ENCODE measurements at regions not wholly inside any gene's neighbourhood (a gene's known extent, or its start where the extent isn't known, plus 50 kb on each side); places are given as distances from the start of the nearest gene placed in this dataset.
"Not testable (repeated sequence)": the region's sequence is repeated elsewhere in the genome, so short reads cannot be mapped to it uniquely, and the experiment has no call there.

GRCh38 chr6:167748458-167749379 lies 78.0 kb upstream of the AFDN start:
- no peak for TF ChIP-seq CTCF (IDR thresholded peaks at IDR 0.05)
- Histone ChIP-seq H3K4me3 (no peak overlapping the region), H3K27me3 (no peaks in the 10 kb centered on the region), H3K36me3 (no peaks in the 10 kb centered on the region), H3K27ac (no peak overlapping the region), H3K9me3 (no peaks in the 10 kb centered on the region), H3K4me1 (peaks cover 0 to 4% of the 10 kb centered on the region in 2 donors)
- ATAC-seq (no peak), DNase-seq (peak in 1 of 4 donors; percentile 80)
- intact Hi-C loops (cut with DNase I), result no loop called here

GRCh38 chr6:167750956-167751358 lies 75.8 kb upstream of the AFDN start:
- peak; percentile 97 for ATAC-seq
- Histone ChIP-seq H3K4me3 (no peak overlapping the region), H3K36me3 (no peaks in the 10 kb centered on the region), H3K27ac (peak overlapping the region in 1 of 2 donors; percentile 36), H3K4me1 (peaks cover 0 to 4% of the 10 kb centered on the region in 2 donors), H3K27me3 (no peaks in the 10 kb centered on the region), H3K9me3 (no peaks in the 10 kb centered on the region)
- TF ChIP-seq CTCF (IDR thresholded peaks at IDR 0.05), result no peak
- DNase-seq, result peak in 3 of 4 donors; percentile 83 to 90 (median 84)
- intact Hi-C loops (cut with DNase I), result no loop called here

- Histone ChIP-seq H3K4me1 (peaks cover 0 to 4% of the 10 kb centered on the region in 2 donors), H3K4me3 (no peak overlapping the region), H3K27me3 (no peaks in the 10 kb centered on the region), H3K27ac (peak overlapping the region; percentile 28 to 36), H3K36me3 (no peaks in the 10 kb centered on the region), H3K9me3 (no peaks in the 10 kb centered on the region)
- ATAC-seq (no peak), DNase-seq (no peak)
- intact Hi-C loops (cut with DNase I), result no loop called here
- no peak for TF ChIP-seq CTCF (IDR thresholded peaks at IDR 0.05)
Measured at GRCh38 chr6:167751579-167752115, 75.1 kb upstream of the AFDN start.

- H3K9me3 ChIP-seq; H3K27ac ChIP-seq; ATAC-seq; DNase-seq; H3K36me3 ChIP-seq; H3K27me3 ChIP-seq; H3K4me1 ChIP-seq; H3K4me3 ChIP-seq; intact Hi-C loops (cut with DNase I): not testable (repeated sequence)
Measured at GRCh38 chr6:167753281-167753680, 73.4 kb upstream of the AFDN start.

- ATAC-seq, result no peak
- no peaks in the 10 kb centered on the region for H3K36me3 ChIP-seq
- H3K4me3 ChIP-seq, result no peak overlapping the region
- TF ChIP-seq CTCF (IDR thresholded peaks at IDR 0.05), result no peak
- H3K27ac ChIP-seq, result no peak overlapping the region
- peak in 1 of 4 donors; percentile 65 for DNase-seq
- H3K4me1 ChIP-seq, result peaks cover 0 to 4% of the 10 kb centered on the region in 2 donors
- no peaks in the 10 kb centered on the region for H3K27me3 ChIP-seq
- no peaks in the 10 kb centered on the region for H3K9me3 ChIP-seq
- intact Hi-C loops (cut with DNase I), result no loop called here
Measured at GRCh38 chr6:167754691-167755090, 72.0 kb upstream of the AFDN start.

All from left lung (tissue), 4 donors.